SK-MEL-5 (cell line): ENCODE measurements at regions not wholly inside any gene's neighbourhood (a gene's known extent, or its start where the extent isn't known, plus 50 kb on each side); places are given as distances from the start of the nearest gene placed in this dataset.

Experiments
- DNase-seq: peaks from one replicate; pipeline ENCODE4 v3.0.0-alpha.2; 2016; ENCODE audit warnings: low read depth, low spot score
- in situ Hi-C: cut with HindIII; loops from 2 replicates; pipeline ENCODE4 v1.10.0; 2016; ENCODE audit warnings: low sequenced_read_pairs, high pct_unique_total_duplicates, low pct_unique_long_range_greater_than_20kb

GRCh38 chr11:116551576-116551975 is 221.2 kb downstream of the BUD13 start:
- no peak for DNase-seq
- in situ Hi-C loops, result no loop called here

GRCh38 chr11:116548256-116548655 is 224.5 kb downstream of the BUD13 start:
- in situ Hi-C loops, result no loop called here
- no peak for DNase-seq

- DNase-seq, result no peak
- in situ Hi-C loops, result no loop called here
These were observed 225.2 kb downstream of the BUD13 start for GRCh38 chr11:116547571-116547970.

- in situ Hi-C loops, result no loop called here
- DNase-seq, result no peak
These were observed 226.9 kb downstream of the BUD13 start for GRCh38 chr11:116545912-116546311.

GRCh38 chr11:116544721-116545120 is 228.1 kb downstream of the BUD13 start:
- in situ Hi-C loops, result no loop called here
- no peak for DNase-seq

- no peak for DNase-seq
- in situ Hi-C loops, result no loop called here
These were observed 228.8 kb downstream of the BUD13 start for GRCh38 chr11:116543911-116544475.

GRCh38 chr11:116543099-116543498 is 229.7 kb downstream of the BUD13 start:
- in situ Hi-C loops, result no loop called here
- DNase-seq, result no peak

GRCh38 chr11:116542406-116542805 is 230.4 kb downstream of the BUD13 start:
- in situ Hi-C loops, result no loop called here
- DNase-seq, result no peak

- no peak for DNase-seq
- in situ Hi-C loops, result no loop called here
These were observed 231.3 kb downstream of the BUD13 start for GRCh38 chr11:116541460-116541859.

GRCh38 chr11:116540645-116541304 is 232.0 kb downstream of the BUD13 start:
- DNase-seq, result no peak
- in situ Hi-C loops, result no loop called here

GRCh38 chr11:116539836-116540418 is 232.9 kb downstream of the BUD13 start:
- in situ Hi-C loops, result no loop called here
- no peak for DNase-seq

- in situ Hi-C loops, result no loop called here
- DNase-seq, result no peak
These were observed 233.6 kb downstream of the BUD13 start for GRCh38 chr11:116539211-116539610.

GRCh38 chr11:116538677-116539076 is 234.1 kb downstream of the BUD13 start:
- in situ Hi-C loops, result no loop called here
- no peak for DNase-seq

- DNase-seq, result no peak
- in situ Hi-C loops, result no loop called here
These were observed 235.1 kb downstream of the BUD13 start for GRCh38 chr11:116537709-116538108.

- no peak for DNase-seq
- in situ Hi-C loops, result no loop called here
These were observed 235.7 kb downstream of the BUD13 start for GRCh38 chr11:116537121-116537520.

GRCh38 chr11:116536416-116536815 is 236.4 kb downstream of the BUD13 start:
- no peak for DNase-seq
- in situ Hi-C loops, result no loop called here

- in situ Hi-C loops, result no loop called here
- no peak for DNase-seq
These were observed 236.8 kb downstream of the BUD13 start for GRCh38 chr11:116535994-116536393.

GRCh38 chr11:116535120-116535519 is 237.7 kb downstream of the BUD13 start:
- no peak for DNase-seq
- in situ Hi-C loops, result no loop called here

- in situ Hi-C loops, result no loop called here
- no peak for DNase-seq
These were observed 238.4 kb downstream of the BUD13 start for GRCh38 chr11:116534270-116534975.
